ENCODE measurements at regions not wholly inside any gene's neighbourhood (a gene's known extent, or its start where the extent isn't known, plus 50 kb on each side); places are given as distances from the start of the nearest gene placed in this dataset.
"Not testable (repeated sequence)": the region's sequence is repeated elsewhere in the genome, so short reads cannot be mapped to it uniquely, and the experiment has no call there.

- Histone ChIP-seq H3K4me3 (ENCODE audit: severe bottlenecking) (no peak overlapping the region), H3K9me3 (ENCODE audit: severe bottlenecking) (no peaks in the 10 kb centered on the region), H3K4me1 (ENCODE audit: insufficient read depth, poor library complexity, severe bottlenecking) (no peaks in the 10 kb centered on the region), H3K27me3 (ENCODE audit: insufficient read depth, poor library complexity, severe bottlenecking) (no peaks in the 10 kb centered on the region), H3K36me3 (ENCODE audit: low read depth) (no peaks in the 10 kb centered on the region), H3K27ac (ENCODE audit: poor library complexity, severe bottlenecking) (no peak overlapping the region)
- ATAC-seq (ENCODE audit: low read depth) (no peak), DNase-seq (ENCODE audit: low spot score) (no peak)
- TF ChIP-seq, protein P1, sequence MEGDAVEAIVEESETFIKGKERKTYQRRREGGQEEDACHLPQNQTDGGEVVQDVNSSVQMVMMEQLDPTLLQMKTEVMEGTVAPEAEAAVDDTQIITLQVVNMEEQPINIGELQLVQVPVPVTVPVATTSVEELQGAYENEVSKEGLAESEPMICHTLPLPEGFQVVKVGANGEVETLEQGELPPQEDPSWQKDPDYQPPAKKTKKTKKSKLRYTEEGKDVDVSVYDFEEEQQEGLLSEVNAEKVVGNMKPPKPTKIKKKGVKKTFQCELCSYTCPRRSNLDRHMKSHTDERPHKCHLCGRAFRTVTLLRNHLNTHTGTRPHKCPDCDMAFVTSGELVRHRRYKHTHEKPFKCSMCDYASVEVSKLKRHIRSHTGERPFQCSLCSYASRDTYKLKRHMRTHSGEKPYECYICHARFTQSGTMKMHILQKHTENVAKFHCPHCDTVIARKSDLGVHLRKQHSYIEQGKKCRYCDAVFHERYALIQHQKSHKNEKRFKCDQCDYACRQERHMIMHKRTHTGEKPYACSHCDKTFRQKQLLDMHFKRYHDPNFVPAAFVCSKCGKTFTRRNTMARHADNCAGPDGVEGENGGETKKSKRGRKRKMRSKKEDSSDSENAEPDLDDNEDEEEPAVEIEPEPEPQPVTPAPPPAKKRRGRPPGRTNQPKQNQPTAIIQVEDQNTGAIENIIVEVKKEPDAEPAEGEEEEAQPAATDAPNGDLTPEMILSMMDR (IDR thresholded peaks at IDR 0.05; ENCODE audit: poor library complexity, severe bottlenecking) = no peak
These were observed 652.9 kb upstream of the USP24 start for GRCh38 chr1:55868026-55868425.

GRCh38 chr1:55867304-55867843 lies 652.2 kb upstream of the USP24 start:
- Histone ChIP-seq H3K27ac (ENCODE audit: poor library complexity, severe bottlenecking) (no peak overlapping the region), H3K4me3 (ENCODE audit: severe bottlenecking) (no peak overlapping the region)
- TF ChIP-seq, protein P1 (IDR thresholded peaks at IDR 0.05; ENCODE audit: poor library complexity, severe bottlenecking) = no peak

GRCh38 chr1:55865778-55866177 lies 650.6 kb upstream of the USP24 start:
- H3K9me3 ChIP-seq (ENCODE audit: severe bottlenecking); H3K4me1 ChIP-seq (ENCODE audit: insufficient read depth, poor library complexity, severe bottlenecking); H3K27me3 ChIP-seq (ENCODE audit: insufficient read depth, poor library complexity, severe bottlenecking); H3K36me3 ChIP-seq (ENCODE audit: low read depth); H3K4me3 ChIP-seq (ENCODE audit: severe bottlenecking); ATAC-seq (ENCODE audit: low read depth); H3K27ac ChIP-seq (ENCODE audit: poor library complexity, severe bottlenecking); DNase-seq (ENCODE audit: low spot score): not testable (repeated sequence)

More at GRCh38 chr1:55867304-55867843, 652.2 kb upstream of the USP24 start:
- Histone ChIP-seq H3K4me1 (ENCODE audit: insufficient read depth, poor library complexity, severe bottlenecking) (no peaks in the 10 kb centered on the region), H3K9me3 (ENCODE audit: severe bottlenecking) (no peaks in the 10 kb centered on the region), H3K27me3 (ENCODE audit: insufficient read depth, poor library complexity, severe bottlenecking) (no peaks in the 10 kb centered on the region), H3K36me3 (ENCODE audit: low read depth) (no peaks in the 10 kb centered on the region)
- no peak for DNase-seq (ENCODE audit: low spot score)
- no peak for ATAC-seq (ENCODE audit: low read depth)

DNA sequence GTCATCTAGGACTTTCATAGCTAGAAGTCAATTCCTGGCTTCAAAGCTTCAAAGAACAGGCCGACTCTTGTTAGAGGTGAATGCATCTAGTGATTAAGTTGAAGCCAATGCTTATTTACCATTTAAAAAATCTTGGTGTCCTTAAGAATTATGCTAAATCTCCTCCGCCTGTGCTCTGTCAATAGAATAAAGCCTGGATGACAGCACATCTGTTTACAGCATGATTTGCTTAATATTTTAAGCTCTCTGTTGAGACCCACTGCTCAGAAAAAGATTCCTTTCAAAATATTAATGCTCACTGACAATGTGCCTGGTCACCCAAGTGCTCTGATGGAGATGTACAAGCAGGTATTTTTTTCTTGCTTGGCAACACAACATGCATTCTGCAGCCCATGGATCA lies 649.1 kb upstream of the USP24 start:
- Histone ChIP-seq H3K36me3 (ENCODE audit: low read depth) (no peaks in the 10 kb centered on the region), H3K27ac (ENCODE audit: poor library complexity, severe bottlenecking) (no peak overlapping the region), H3K4me3 (ENCODE audit: severe bottlenecking) (no peak overlapping the region), H3K4me1 (ENCODE audit: insufficient read depth, poor library complexity, severe bottlenecking) (no peaks in the 10 kb centered on the region), H3K27me3 (ENCODE audit: insufficient read depth, poor library complexity, severe bottlenecking) (no peaks in the 10 kb centered on the region), H3K9me3 (ENCODE audit: severe bottlenecking) (no peaks in the 10 kb centered on the region)
- ATAC-seq (ENCODE audit: low read depth) = no peak
- DNase-seq (ENCODE audit: low spot score) = no peak
- TF ChIP-seq, protein P1 (IDR thresholded peaks at IDR 0.05; ENCODE audit: poor library complexity, severe bottlenecking) = no peak

DNA sequence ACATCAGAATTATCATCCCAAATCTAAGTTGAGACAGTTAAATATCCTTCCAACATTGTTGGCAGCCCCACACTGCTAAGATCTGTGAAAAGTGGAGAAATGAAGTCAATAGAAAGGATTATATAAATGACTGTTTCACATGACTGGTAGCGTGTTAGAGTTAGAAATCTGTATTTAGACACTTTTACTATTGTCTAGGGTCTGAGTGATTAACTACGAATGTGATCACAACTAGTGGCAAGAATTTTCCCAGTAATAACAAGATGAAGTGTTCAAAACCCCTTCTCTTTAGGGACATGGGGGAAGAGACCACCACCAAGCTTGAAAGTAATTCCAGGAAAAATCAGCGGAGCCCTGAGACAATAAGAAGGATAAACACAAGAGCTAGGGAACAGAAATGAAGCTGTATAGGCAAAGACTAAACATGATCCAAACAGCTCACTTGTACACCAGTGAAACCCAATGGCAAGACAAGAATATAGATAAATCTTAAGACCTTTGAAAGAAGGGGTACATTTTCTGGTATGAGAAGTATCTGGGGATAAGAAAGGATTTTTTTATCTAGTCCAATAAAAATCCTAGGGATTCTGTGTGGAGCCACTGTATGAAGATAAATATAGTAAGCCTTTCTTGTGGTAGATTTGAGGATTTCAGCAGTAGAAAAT lies 646.6 kb upstream of the USP24 start:
- TF ChIP-seq, protein P1 (IDR thresholded peaks at IDR 0.05; ENCODE audit: poor library complexity, severe bottlenecking) = no peak
- Histone ChIP-seq H3K36me3 (ENCODE audit: low read depth) (no peaks in the 10 kb centered on the region), H3K27me3 (ENCODE audit: insufficient read depth, poor library complexity, severe bottlenecking) (no peaks in the 10 kb centered on the region), H3K27ac (ENCODE audit: poor library complexity, severe bottlenecking) (no peak overlapping the region), H3K4me1 (ENCODE audit: insufficient read depth, poor library complexity, severe bottlenecking) (no peaks in the 10 kb centered on the region), H3K9me3 (ENCODE audit: severe bottlenecking) (no peaks in the 10 kb centered on the region), H3K4me3 (ENCODE audit: severe bottlenecking) (no peak overlapping the region)
- ATAC-seq (ENCODE audit: low read depth) (no peak), DNase-seq (ENCODE audit: low spot score) (no peak)

All from RWPE2 (cell line).